ENCODE measurements at regions not wholly inside any gene's neighbourhood (a gene's known extent, or its start where the extent isn't known, plus 50 kb on each side); places are given as distances from the start of the nearest gene placed in this dataset.

DNA sequence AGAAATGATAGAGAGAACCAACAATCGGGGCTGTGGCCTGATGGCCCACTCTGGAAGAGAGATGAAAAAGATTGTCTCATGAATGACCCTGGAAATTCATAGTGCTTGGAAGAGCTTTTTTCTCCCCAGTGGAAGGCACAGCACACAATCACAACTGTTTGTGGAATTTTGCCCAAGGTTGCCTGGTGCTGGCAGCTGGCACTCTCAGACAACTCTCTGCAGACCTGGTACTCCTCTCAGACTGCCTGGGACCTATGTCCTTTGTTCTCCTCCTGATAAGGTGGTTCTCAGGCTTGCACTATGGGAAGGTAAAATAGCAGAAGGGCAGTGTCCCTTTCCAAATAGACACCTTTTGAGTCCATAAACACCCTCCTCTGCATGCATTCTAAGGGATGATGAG, 144.1 kb upstream of the SEL1L start:
- 69 to 83% methylated on average over 1 of the region's 1 CpG for WGBS, 2 donors
- H3K36me3 ChIP-seq, result no peaks in the 10 kb centered on the region
- ATAC-seq (ENCODE audit: low FRiP score in 2 of 2), result no peak

GRCh38 chr14:81679226-81679625, 145.6 kb upstream of the SEL1L start:
- no peak for ATAC-seq (ENCODE audit: low FRiP score in 2 of 2)
- DNase-seq, result peak in 1 of 2 donors; percentile 62
- H3K27ac ChIP-seq, result no peak overlapping the region
- H3K9me3 ChIP-seq, result no peaks in the 10 kb centered on the region
- WGBS, 2 donors, result 100% methylated on average over 3 to 12 of the region's 20 CpGs
- TF ChIP-seq POLR2AphosphoS5 (IDR thresholded peaks at IDR 0.05) (no peak), CTCF (IDR thresholded peaks at IDR 0.05) (no peak), POLR2A (IDR thresholded peaks at IDR 0.05) (no peak), EP300 (IDR thresholded peaks at IDR 0.05) (no peak)
- no peak overlapping the region for H3K4me3 ChIP-seq
- no peaks in the 10 kb centered on the region for H3K36me3 ChIP-seq
- no peaks in the 10 kb centered on the region for H3K4me1 ChIP-seq
- no peaks in the 10 kb centered on the region for H3K27me3 ChIP-seq

More for the DNA sequence above, 144.1 kb upstream of the SEL1L start:
- Histone ChIP-seq H3K4me1 (no peaks in the 10 kb centered on the region), H3K27ac (no peak overlapping the region), H3K4me3 (no peak overlapping the region), H3K9me3 (no peaks in the 10 kb centered on the region), H3K27me3 (no peaks in the 10 kb centered on the region)
- TF ChIP-seq EP300 (IDR thresholded peaks at IDR 0.05), result no peak
- TF ChIP-seq POLR2A (IDR thresholded peaks at IDR 0.05), result no peak
- no peak for TF ChIP-seq CTCF (IDR thresholded peaks at IDR 0.05)
- TF ChIP-seq POLR2AphosphoS5 (IDR thresholded peaks at IDR 0.05), result no peak
- DNase-seq, result no peak

GRCh38 chr14:81681541-81681940, 147.9 kb upstream of the SEL1L start:
- no peaks in the 10 kb centered on the region for H3K27me3 ChIP-seq
- TF ChIP-seq EP300 (IDR thresholded peaks at IDR 0.05), result no peak
- no peak for TF ChIP-seq POLR2AphosphoS5 (IDR thresholded peaks at IDR 0.05)
- no peak for TF ChIP-seq CTCF (IDR thresholded peaks at IDR 0.05)
- TF ChIP-seq POLR2A (IDR thresholded peaks at IDR 0.05), result no peak
- 43 to 45% methylated on average over 3 of the region's 3 CpGs for WGBS, 2 donors
- no peak for ATAC-seq (ENCODE audit: low FRiP score in 2 of 2)
- no peaks in the 10 kb centered on the region for H3K36me3 ChIP-seq
- no peaks in the 10 kb centered on the region for H3K4me1 ChIP-seq
- DNase-seq, result no peak
- H3K27ac ChIP-seq, result no peak overlapping the region
- no peak overlapping the region for H3K4me3 ChIP-seq
- no peaks in the 10 kb centered on the region for H3K9me3 ChIP-seq

GRCh38 chr14:81682134-81682533, 148.5 kb upstream of the SEL1L start:
- Histone ChIP-seq H3K27me3 (no peaks in the 10 kb centered on the region), H3K4me3 (no peak overlapping the region), H3K4me1 (no peaks in the 10 kb centered on the region), H3K36me3 (no peaks in the 10 kb centered on the region), H3K27ac (no peak overlapping the region), H3K9me3 (no peaks in the 10 kb centered on the region)
- TF ChIP-seq POLR2A (IDR thresholded peaks at IDR 0.05) (no peak), POLR2AphosphoS5 (IDR thresholded peaks at IDR 0.05) (no peak), EP300 (IDR thresholded peaks at IDR 0.05) (no peak), CTCF (IDR thresholded peaks at IDR 0.05) (no peak)
- ATAC-seq (ENCODE audit: low FRiP score in 2 of 2) (no peak), DNase-seq (no peak)
- 67 to 71% methylated on average over 1 of the region's 1 CpG for WGBS, 2 donors

- Histone ChIP-seq H3K9me3 (no peaks in the 10 kb centered on the region), H3K27ac (no peak overlapping the region), H3K27me3 (no peaks in the 10 kb centered on the region), H3K4me1 (no peaks in the 10 kb centered on the region), H3K4me3 (no peak overlapping the region), H3K36me3 (no peaks in the 10 kb centered on the region)
- TF ChIP-seq POLR2AphosphoS5 (IDR thresholded peaks at IDR 0.05), result no peak
- TF ChIP-seq POLR2A (IDR thresholded peaks at IDR 0.05), result no peak
- TF ChIP-seq EP300 (IDR thresholded peaks at IDR 0.05), result no peak
- TF ChIP-seq CTCF (IDR thresholded peaks at IDR 0.05), result no peak
- DNase-seq, result no peak
- WGBS, 2 donors, result 59 to 73% methylated on average over 2 of the region's 2 CpGs
- no peak for ATAC-seq (ENCODE audit: low FRiP score in 2 of 2)
Observed at GRCh38 chr14:81682701-81683100, 149.0 kb upstream of the SEL1L start.

Data from upper lobe of left lung (tissue), 6 donors.